ENCODE measurements at regions not wholly inside any gene's neighbourhood (a gene's known extent, or its start where the extent isn't known, plus 50 kb on each side); places are given as distances from the start of the nearest gene placed in this dataset.

DNA sequence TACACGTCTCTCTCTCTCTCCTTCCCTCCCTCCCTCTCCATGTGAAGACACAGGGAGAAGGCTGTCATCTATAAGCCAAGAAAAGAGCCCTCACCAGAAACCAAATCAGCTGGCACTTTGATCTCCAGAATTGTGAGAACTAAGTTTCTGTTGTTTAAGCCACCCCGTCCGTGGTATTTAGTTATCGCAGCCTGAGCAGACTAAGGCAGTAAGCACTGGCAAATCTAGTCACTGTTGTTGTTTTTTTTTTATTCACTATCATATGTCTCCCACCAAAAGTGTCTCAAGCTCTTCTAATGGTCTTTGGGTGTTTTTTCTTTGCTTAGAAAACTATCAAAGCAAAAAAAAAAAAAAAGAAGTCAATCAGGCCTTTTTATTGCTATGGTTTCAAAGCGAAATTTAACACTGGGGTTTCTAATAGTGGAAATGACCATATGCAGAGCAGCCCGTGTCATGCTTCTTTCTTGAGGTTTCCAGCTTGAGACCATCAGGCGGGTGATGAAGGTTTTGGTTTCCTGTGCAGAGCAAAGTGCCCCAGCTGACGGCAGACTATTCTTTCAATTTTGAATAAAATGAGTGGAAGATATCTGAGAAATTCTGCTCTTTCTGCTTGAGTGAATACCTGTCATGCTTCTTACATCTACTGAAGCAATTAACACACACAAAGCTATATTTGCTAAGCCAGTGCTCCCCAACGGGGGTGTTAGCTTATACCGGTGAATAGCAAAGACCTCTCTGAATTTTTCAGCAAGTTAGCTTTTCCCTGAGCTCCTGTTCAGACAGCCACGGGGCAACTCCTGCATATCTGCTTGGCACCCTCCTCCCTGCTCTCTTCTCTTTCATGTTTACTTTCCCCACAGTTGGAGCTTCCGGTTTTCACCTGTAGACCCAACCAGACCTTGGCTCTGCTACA, 394.1 kb upstream of the ATP5MC3 start:
- Histone ChIP-seq H3K4me3 (no peak overlapping the region), H3K36me3 (no peaks in the 10 kb centered on the region), H3K27ac (no peak overlapping the region), H3K27me3 (no peaks in the 10 kb centered on the region), H3K4me1 (no peaks in the 10 kb centered on the region), H3K9me3 (no peaks in the 10 kb centered on the region)
- no peak for DNase-seq (ENCODE audit: low spot score)
- TF ChIP-seq, protein P1, sequence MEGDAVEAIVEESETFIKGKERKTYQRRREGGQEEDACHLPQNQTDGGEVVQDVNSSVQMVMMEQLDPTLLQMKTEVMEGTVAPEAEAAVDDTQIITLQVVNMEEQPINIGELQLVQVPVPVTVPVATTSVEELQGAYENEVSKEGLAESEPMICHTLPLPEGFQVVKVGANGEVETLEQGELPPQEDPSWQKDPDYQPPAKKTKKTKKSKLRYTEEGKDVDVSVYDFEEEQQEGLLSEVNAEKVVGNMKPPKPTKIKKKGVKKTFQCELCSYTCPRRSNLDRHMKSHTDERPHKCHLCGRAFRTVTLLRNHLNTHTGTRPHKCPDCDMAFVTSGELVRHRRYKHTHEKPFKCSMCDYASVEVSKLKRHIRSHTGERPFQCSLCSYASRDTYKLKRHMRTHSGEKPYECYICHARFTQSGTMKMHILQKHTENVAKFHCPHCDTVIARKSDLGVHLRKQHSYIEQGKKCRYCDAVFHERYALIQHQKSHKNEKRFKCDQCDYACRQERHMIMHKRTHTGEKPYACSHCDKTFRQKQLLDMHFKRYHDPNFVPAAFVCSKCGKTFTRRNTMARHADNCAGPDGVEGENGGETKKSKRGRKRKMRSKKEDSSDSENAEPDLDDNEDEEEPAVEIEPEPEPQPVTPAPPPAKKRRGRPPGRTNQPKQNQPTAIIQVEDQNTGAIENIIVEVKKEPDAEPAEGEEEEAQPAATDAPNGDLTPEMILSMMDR (IDR thresholded peaks at IDR 0.05) = no peak

DNA sequence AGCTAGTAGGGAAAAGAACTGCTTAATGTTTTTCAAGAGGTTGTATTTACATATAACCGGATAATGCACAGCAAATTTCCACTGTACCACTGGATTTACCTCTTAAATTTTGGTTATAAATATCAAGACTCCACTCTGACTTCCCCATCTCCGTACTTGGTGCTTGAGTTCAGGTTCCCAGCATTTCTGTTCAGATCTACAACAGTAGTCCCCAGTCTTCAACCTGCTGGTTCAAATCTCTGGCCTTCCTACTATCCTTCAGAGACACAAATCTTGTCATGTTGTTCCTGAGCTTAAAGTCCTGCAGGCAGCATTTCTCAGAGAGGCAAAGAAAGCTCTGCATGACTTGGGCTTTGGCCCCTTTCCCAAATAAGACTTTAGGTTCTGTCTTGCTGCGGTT, 392.6 kb upstream of the ATP5MC3 start:
- H3K9me3 ChIP-seq = no peaks in the 10 kb centered on the region
- no peaks in the 10 kb centered on the region for H3K27me3 ChIP-seq
- TF ChIP-seq, protein P1 (IDR thresholded peaks at IDR 0.05) = no peak
- no peaks in the 10 kb centered on the region for H3K4me1 ChIP-seq
- no peak for DNase-seq (ENCODE audit: low spot score)
- H3K4me3 ChIP-seq = no peak overlapping the region
- H3K36me3 ChIP-seq = no peaks in the 10 kb centered on the region
- H3K27ac ChIP-seq = no peak overlapping the region

DNA sequence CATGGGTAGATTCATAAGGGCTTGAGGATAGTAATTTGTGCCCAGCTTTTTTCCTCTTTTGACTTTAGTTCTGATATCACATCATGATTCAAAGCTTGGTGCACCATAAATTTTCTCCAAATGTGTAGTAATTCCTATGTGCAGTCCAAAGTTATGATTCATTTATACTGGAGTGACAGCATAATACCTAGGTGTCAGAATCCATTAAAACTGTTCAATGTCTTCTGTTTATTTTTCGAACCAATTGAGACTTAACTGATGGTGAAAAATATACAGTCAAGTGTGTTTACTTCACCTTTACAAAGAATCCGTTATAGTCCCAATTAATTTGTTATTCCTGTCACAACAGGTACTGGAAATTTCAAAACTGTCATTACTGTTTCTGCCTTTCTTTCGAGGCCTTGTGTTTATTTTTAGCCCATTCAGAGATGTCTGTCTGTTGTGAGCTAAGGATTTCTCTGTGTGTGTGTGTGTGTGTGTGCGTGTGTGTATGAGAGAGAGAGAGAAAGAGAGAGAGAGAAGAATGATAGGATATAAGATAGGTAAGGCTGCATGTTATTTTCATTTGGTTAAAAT, 389.7 kb upstream of the ATP5MC3 start:
- Histone ChIP-seq H3K9me3 (no peaks in the 10 kb centered on the region), H3K36me3 (no peaks in the 10 kb centered on the region), H3K27me3 (no peaks in the 10 kb centered on the region), H3K4me3 (no peak overlapping the region), H3K4me1 (peaks cover 0 to 5% of the 10 kb centered on the region in 2 donors), H3K27ac (no peak overlapping the region)
- TF ChIP-seq, protein P1 (IDR thresholded peaks at IDR 0.05) = no peak
- no peak for DNase-seq (ENCODE audit: low spot score)

DNA sequence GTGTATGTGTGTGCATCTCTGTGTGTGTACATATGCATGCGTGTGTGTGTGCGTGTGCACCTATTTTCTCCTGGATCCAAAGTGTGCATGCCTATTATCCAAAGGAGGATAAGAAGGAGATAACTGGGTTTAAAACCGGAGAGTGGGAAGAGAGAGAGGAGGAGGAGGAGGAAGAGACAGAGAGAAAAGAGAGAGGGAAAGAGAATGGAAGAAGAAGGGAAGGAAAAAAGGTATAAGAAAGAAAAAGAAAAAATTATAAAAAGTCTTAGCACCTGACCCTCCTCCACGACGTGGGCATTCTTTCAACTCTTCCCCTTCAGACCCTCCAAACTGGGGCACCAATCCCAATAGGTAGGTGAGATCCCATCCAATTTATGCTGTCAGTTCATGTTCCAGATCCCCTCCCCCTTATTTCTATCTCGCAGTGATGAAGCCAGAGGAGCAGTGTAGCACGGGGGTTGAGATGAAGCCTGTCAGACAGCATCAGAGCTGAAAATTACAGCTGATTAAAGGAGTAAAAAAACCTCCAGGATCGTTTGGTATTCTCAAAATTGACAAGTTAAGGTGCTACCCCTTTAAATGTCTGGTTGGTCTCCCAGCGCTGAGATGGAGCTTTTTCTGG, 386.7 kb upstream of the ATP5MC3 start:
- Histone ChIP-seq H3K27me3 (no peaks in the 10 kb centered on the region), H3K9me3 (no peaks in the 10 kb centered on the region), H3K27ac (no peak overlapping the region), H3K36me3 (no peaks in the 10 kb centered on the region), H3K4me3 (peak overlapping the region in 1 of 2 donors; percentile 5), H3K4me1 (peaks cover 0 to 5% of the 10 kb centered on the region in 2 donors)
- no peak for DNase-seq (ENCODE audit: low spot score)
- TF ChIP-seq, protein P1 (IDR thresholded peaks at IDR 0.05) = no peak

DNA sequence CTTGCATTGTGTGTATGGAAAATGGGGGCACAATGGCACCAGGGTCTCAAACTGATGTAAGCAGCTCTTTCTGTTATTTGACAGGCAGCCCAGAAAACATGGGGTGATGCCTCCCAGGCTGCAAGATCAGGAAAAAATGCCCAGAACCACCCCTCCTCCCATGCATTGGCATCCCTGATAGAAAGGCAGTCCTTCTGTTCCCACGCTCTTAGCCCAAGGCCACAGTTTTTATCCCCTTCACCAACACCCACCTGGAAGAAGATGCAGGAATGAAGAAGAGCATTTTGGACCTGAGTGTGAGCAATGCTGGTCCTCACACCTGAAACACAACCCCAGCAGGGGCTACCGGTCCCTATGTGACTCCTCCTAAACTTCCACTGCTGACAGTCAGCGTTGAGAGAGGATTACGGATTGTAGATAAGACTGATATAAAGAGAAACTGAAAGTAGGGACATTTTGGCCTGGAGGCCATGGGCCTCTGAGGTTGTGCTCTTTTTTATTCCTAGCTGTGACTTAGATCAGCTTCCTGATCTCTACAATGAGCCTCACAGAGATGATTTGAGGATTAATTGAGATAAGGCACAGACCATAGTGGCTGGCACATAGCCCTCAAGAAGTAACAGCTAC, 386.0 kb upstream of the ATP5MC3 start:
- H3K4me3 ChIP-seq = peak overlapping the region in 1 of 2 donors; percentile 5
- H3K4me1 ChIP-seq = peaks cover 0 to 5% of the 10 kb centered on the region in 2 donors
- TF ChIP-seq, protein P1 (IDR thresholded peaks at IDR 0.05) = no peak
- H3K9me3 ChIP-seq = no peaks in the 10 kb centered on the region
- no peak overlapping the region for H3K27ac ChIP-seq
- H3K36me3 ChIP-seq = no peaks in the 10 kb centered on the region
- no peaks in the 10 kb centered on the region for H3K27me3 ChIP-seq
- no peak for DNase-seq (ENCODE audit: low spot score)

Measured in right atrium auricular region (tissue), 2 donors.